Fibroblast of lung (primary cell): ENCODE measurements at regions not wholly inside any gene's neighbourhood (a gene's known extent, or its start where the extent isn't known, plus 50 kb on each side); places are given as distances from the start of the nearest gene placed in this dataset.

ENCODE experiments used
- CTCF ChIP-seq, 2 donors: IDR thresholded peaks in 1 of 2; conservative IDR thresholded peaks in 1 of 2; 1 replicate in 1 of 2; 2 replicates in 1 of 2; pipeline ENCODE4 v1.5.1; 2011 to 2012; ENCODE audit warnings: low read length in 2 of 2, control low read depth in 1 of 2, inconsistent platforms in 1 of 2, low read depth in 1 of 2, mild to moderate bottlenecking in 1 of 2
- EZH2 ChIP-seq: IDR thresholded peaks from 2 replicates; pipeline ENCODE4 v1.5.1; 2012; ENCODE audit warnings: low read length, control low read depth, mild to moderate bottlenecking; ENCODE audit errors: missing control alignments

- TF ChIP-seq EZH2 (no peak), CTCF (conservative IDR thresholded peaks at IDR 0.05 in 1 of 2, IDR thresholded peaks at IDR 0.05 in 1 of 2; ENCODE audit: low read depth in 1 of 2, low read length in 2 of 2) (no peak)
Observed at GRCh38 chr2:132270981-132271546, 109.3 kb upstream of the ANKRD30BL start.
